Neural crest cell (in vitro differentiated cells): ENCODE measurements at regions not wholly inside any gene's neighbourhood (a gene's known extent, or its start where the extent isn't known, plus 50 kb on each side); places are given as distances from the start of the nearest gene placed in this dataset.
A peak's percentile ranks its signal among the peaks of the same experiment; 100 is the strongest.

Experiments
- DNase-seq: peaks from one replicate; pipeline ENCODE4 v3.0.0; 2021; ENCODE audit warnings: low read depth, mixed read lengths, low spot score
- H3K27ac Mint-ChIP-seq: one replicate; pipeline ENCODE4 v1.8.0; 2021; ENCODE audit warnings: mild to moderate bottlenecking, mixed read lengths; ENCODE audit not compliant: unreplicated experiment
- H3K27me3 Mint-ChIP-seq: 2 replicates; pipeline ENCODE4 v1.8.0; 2021; ENCODE audit warnings: low read depth, mild to moderate bottlenecking, mixed read lengths
- H3K36me3 Mint-ChIP-seq: 2 replicates; pipeline ENCODE4 v1.8.0; 2021; ENCODE audit warnings: low read depth, mild to moderate bottlenecking, mixed read lengths
- H3K4me1 Mint-ChIP-seq: 2 replicates; pipeline ENCODE4 v1.8.0; 2021; ENCODE audit warnings: mixed read lengths
- H3K4me3 Mint-ChIP-seq: one replicate; pipeline ENCODE4 v1.8.0; 2021; ENCODE audit warnings: mild to moderate bottlenecking, mixed read lengths
- H3K9me3 Mint-ChIP-seq: 2 replicates; pipeline ENCODE4 v1.8.0; 2021; ENCODE audit warnings: mixed read lengths
- CTCF ChIP-seq: fragments of 200-600 bp; sonication (generic); conservative IDR thresholded peaks from 2 replicates; pipeline ENCODE4 v1.5.0; 2021; ENCODE audit warnings: antibody characterized with exemption, mild to moderate bottlenecking

- H3K36me3 Mint-ChIP-seq: peaks cover 6% of the 10 kb centered on the region
- H3K27ac Mint-ChIP-seq: no peak overlapping the region
- no peak overlapping the region for H3K4me3 Mint-ChIP-seq
- H3K4me1 Mint-ChIP-seq: peaks cover 59% of the 10 kb centered on the region
- no peak for TF ChIP-seq CTCF
- peaks cover 4% of the 10 kb centered on the region for H3K9me3 Mint-ChIP-seq
- DNase-seq: no peak
- H3K27me3 Mint-ChIP-seq: no peaks in the 10 kb centered on the region
These were observed 306.8 kb downstream of the ZNF608 start for GRCh38 chr5:124439609-124440008.

GRCh38 chr5:124438903-124439281 lies 307.5 kb downstream of the ZNF608 start:
- Mint-ChIP-seq H3K27me3 (no peaks in the 10 kb centered on the region), H3K27ac (peak overlapping the region; percentile 57)
- DNase-seq: no peak

GRCh38 chr5:124438026-124438902 lies 308.2 kb downstream of the ZNF608 start:
- Mint-ChIP-seq H3K4me1 (peaks cover 50% of the 10 kb centered on the region), H3K27me3 (no peaks in the 10 kb centered on the region), H3K9me3 (peaks cover 7% of the 10 kb centered on the region), H3K36me3 (peaks cover 9% of the 10 kb centered on the region), H3K4me3 (peak overlapping the region; percentile 32), H3K27ac (peak overlapping the region; percentile 74)
- no peak for DNase-seq
- TF ChIP-seq CTCF: no peak

More at GRCh38 chr5:124438903-124439281, 307.5 kb downstream of the ZNF608 start:
- H3K4me1 Mint-ChIP-seq: peaks cover 53% of the 10 kb centered on the region
- peaks cover 4% of the 10 kb centered on the region for H3K9me3 Mint-ChIP-seq
- peaks cover 6% of the 10 kb centered on the region for H3K36me3 Mint-ChIP-seq
- H3K4me3 Mint-ChIP-seq: peak overlapping the region; percentile 32
- TF ChIP-seq CTCF: no peak

- TF ChIP-seq CTCF: no peak
- Mint-ChIP-seq H3K4me1 (peaks cover 35% of the 10 kb centered on the region), H3K9me3 (peaks cover 12% of the 10 kb centered on the region), H3K27me3 (no peaks in the 10 kb centered on the region), H3K36me3 (peaks cover 15% of the 10 kb centered on the region), H3K4me3 (no peak overlapping the region), H3K27ac (no peak overlapping the region)
- no peak for DNase-seq
These were observed 310.1 kb downstream of the ZNF608 start for GRCh38 chr5:124436294-124436693.

GRCh38 chr5:124433170-124433569 lies 313.3 kb downstream of the ZNF608 start:
- TF ChIP-seq CTCF: no peak
- Mint-ChIP-seq H3K9me3 (peaks cover 25% of the 10 kb centered on the region), H3K27ac (no peak overlapping the region), H3K27me3 (no peaks in the 10 kb centered on the region), H3K4me1 (peaks cover 12% of the 10 kb centered on the region), H3K36me3 (peaks cover 25% of the 10 kb centered on the region), H3K4me3 (no peak overlapping the region)
- no peak for DNase-seq
